Endothelial cell of umbilical vein (primary cell): ENCODE measurements at regions not wholly inside any gene's neighbourhood (a gene's known extent, or its start where the extent isn't known, plus 50 kb on each side); places are given as distances from the start of the nearest gene placed in this dataset.

ENCODE experiments used
- BruUV-seq: library from RNA; stranded (reverse); fragments of 400-500 nt; replicated peaks from 2 replicates; lab custom pipeline; 2021; lab: Mats Ljungman, UMichigan
- CTCF ChIA-PET: fragments of 300-600, 350-600 bp; sonication (Branson Sonifier 250); formaldehyde crosslinking; loops from one replicate; lab custom pipeline; 2021; ENCODE audit warnings: antibody characterized with exemption, inconsistent platforms; lab: Charles Lee
- POLR2A ChIA-PET: fragments of 300-600, 350-600 bp; sonication (Branson Sonifier 250); formaldehyde crosslinking; loops from one replicate; lab custom pipeline; 2021; ENCODE audit warnings: antibody characterized with exemption, inconsistent platforms; lab: Charles Lee
- DNase-seq: peaks from one replicate; pipeline ENCODE4 v3.0.0-alpha.2; 2011; ENCODE audit warnings: low read depth, low spot score
- FAIRE-seq: peaks from 2 replicates; lab custom pipeline; 2011; peaks lifted over from hg19 to GRCh38; lab: Jason Lieb, UNC
- H2AFZ ChIP-seq: 2 replicates; pipeline ENCODE4 v1.6.0; 2012; ENCODE audit warnings: low read depth, low read length, control low read depth, inconsistent platforms
- H3K27ac ChIP-seq: 2 replicates; pipeline ENCODE4 v1.5.1; 2011; ENCODE audit warnings: low read depth, mild to moderate bottlenecking, control low read depth, low read length, moderate library complexity; ENCODE audit not compliant: insufficient read depth
- H3K27me3 ChIP-seq, 2 experiments: 2 replicates each; pipeline versions ENCODE4 v1.6.0 to v1.6.1; 2011; ENCODE audit warnings: low read length in 2 of 2, mixed read lengths in 1 of 2; ENCODE audit not compliant: control insufficient read depth in 2 of 2, insufficient read depth in 2 of 2
- H3K36me3 ChIP-seq, 2 experiments: 2 replicates in 1 of 2; 3 replicates in 1 of 2; pipeline ENCODE4 v1.5.1; 2011; ENCODE audit warnings: low read length in 2 of 2, mild to moderate bottlenecking in 1 of 2, moderate library complexity in 1 of 2; ENCODE audit not compliant: control insufficient read depth in 2 of 2, insufficient read depth in 2 of 2; ENCODE audit errors: extremely low read depth in 1 of 2
- H3K4me1 ChIP-seq: 3 replicates; pipeline ENCODE4 v1.5.1; 2011; ENCODE audit warnings: mild to moderate bottlenecking, low read length; ENCODE audit not compliant: control insufficient read depth, insufficient read depth; ENCODE audit errors: extremely low read depth
- H3K4me2 ChIP-seq: 2 replicates; pipeline ENCODE4 v1.6.1; 2011; ENCODE audit warnings: low read length, control low read depth, mixed read lengths; ENCODE audit not compliant: insufficient read depth
- H3K4me3 ChIP-seq, 3 experiments: fragments of 200-600 bp in 1 of 3; sonication (generic), shearing (Covaris generic) in 1 of 3; replicated peaks in 1 of 3; 2 replicates each; pipeline ENCODE4 v1.5.1; 2011 to 2016; ENCODE audit warnings: control low read depth in 3 of 3, low read length in 3 of 3, mild to moderate bottlenecking in 2 of 3, inconsistent platforms in 1 of 3, low read depth in 1 of 3, moderate library complexity in 1 of 3; ENCODE audit not compliant: insufficient read depth in 1 of 3
- H3K79me2 ChIP-seq: 2 replicates; pipeline ENCODE4 v1.6.0; 2012; ENCODE audit warnings: low read length, inconsistent platforms; ENCODE audit not compliant: control insufficient read depth, insufficient read depth
- H3K9ac ChIP-seq: replicated peaks from 2 replicates; pipeline ENCODE3; 2011; ENCODE audit warnings: low read length, control low read depth; ENCODE audit not compliant: insufficient read depth; ENCODE audit errors: extremely low read depth
- H3K9me1 ChIP-seq: replicated peaks from 3 replicates; pipeline ENCODE4 v1.6.0; 2011; ENCODE audit warnings: mild to moderate bottlenecking, low read length; ENCODE audit not compliant: control insufficient read depth, insufficient read depth; ENCODE audit errors: extremely low read depth
- H3K9me3 ChIP-seq: replicated peaks from 2 replicates; pipeline ENCODE4 v1.5.1; 2012; ENCODE audit warnings: low read length, inconsistent platforms; ENCODE audit not compliant: control insufficient read depth, insufficient read depth
- H4K20me1 ChIP-seq: replicated peaks from 2 replicates; pipeline ENCODE3; 2011; ENCODE audit warnings: mild to moderate bottlenecking, low read length; ENCODE audit not compliant: control insufficient read depth, insufficient read depth; ENCODE audit errors: extremely low read depth
- EZH2 ChIP-seq: IDR thresholded peaks from 2 replicates; pipeline ENCODE4 v1.6.1; 2012; ENCODE audit warnings: borderline replicate concordance, low read depth, mild to moderate bottlenecking, moderate library complexity, low read length, inconsistent platforms; ENCODE audit not compliant: severe bottlenecking
- FOS ChIP-seq: IDR thresholded peaks from 2 replicates; pipeline ENCODE4 v1.6.1; 2011; ENCODE audit warnings: mild to moderate bottlenecking, low read length, moderate library complexity, borderline replicate concordance; ENCODE audit not compliant: insufficient read depth
- GATA2 ChIP-seq: IDR thresholded peaks from 2 replicates; pipeline ENCODE4 v1.7.0; 2011; ENCODE audit warnings: low read depth, mild to moderate bottlenecking, moderate library complexity, mixed read lengths, low read length; ENCODE audit not compliant: insufficient read length, insufficient read depth
- JUN ChIP-seq: IDR thresholded peaks from 2 replicates; pipeline ENCODE4 v1.6.1; 2011; ENCODE audit warnings: borderline replicate concordance, low read depth; ENCODE audit not compliant: insufficient read length, insufficient read depth
- MYC ChIP-seq: IDR thresholded peaks from one replicate; pipeline ENCODE4 v1.6.1; 2011; ENCODE audit warnings: mild to moderate bottlenecking, low read depth, low read length
- POLR2A ChIP-seq: IDR thresholded peaks from 2 replicates; pipeline ENCODE4 v1.6.1; 2012; ENCODE audit warnings: low read depth, mild to moderate bottlenecking, control low read depth, low read length
- POLR2AphosphoS5 ChIP-seq: IDR thresholded peaks from 2 replicates; pipeline ENCODE4 v1.6.1; 2012; ENCODE audit warnings: low read depth, mild to moderate bottlenecking, control low read depth, low read length, moderate library complexity; ENCODE audit not compliant: insufficient read depth
- dilution Hi-C: fragments of 300-500 bp; cut with MboI; formaldehyde crosslinking; loops from one replicate; pipeline ENCODE4 v1.15.0; 2019; ENCODE audit warnings: low sequenced_read_pairs; ENCODE audit not compliant: extremely low pct_ligation_motif_present
- intact Hi-C: fragments of 100-400 bp; cut with micrococcal nuclease; formaldehyde crosslinking; loops from one replicate; pipeline ENCODE4 v1.10.0; 2022
- TF ChIP-seq, protein P1 (sequence below): IDR thresholded peaks from 2 replicates; pipeline ENCODE4 v1.6.1; 2011; ENCODE audit not compliant: insufficient read depth, insufficient read length
- TF ChIP-seq, protein P2 (sequence below), 2 donors: IDR thresholded peaks; 1 replicate in 1 of 2; 2 replicates in 1 of 2; pipeline ENCODE4 v1.5.1; 2011; ENCODE audit warnings: low read length in 2 of 2, mild to moderate bottlenecking in 2 of 2, moderate library complexity in 2 of 2, control low read depth in 1 of 2, inconsistent platforms in 1 of 2, low read depth in 1 of 2; ENCODE audit not compliant: insufficient read depth in 1 of 2; ENCODE audit errors: extremely low read depth in 1 of 2

DNA sequence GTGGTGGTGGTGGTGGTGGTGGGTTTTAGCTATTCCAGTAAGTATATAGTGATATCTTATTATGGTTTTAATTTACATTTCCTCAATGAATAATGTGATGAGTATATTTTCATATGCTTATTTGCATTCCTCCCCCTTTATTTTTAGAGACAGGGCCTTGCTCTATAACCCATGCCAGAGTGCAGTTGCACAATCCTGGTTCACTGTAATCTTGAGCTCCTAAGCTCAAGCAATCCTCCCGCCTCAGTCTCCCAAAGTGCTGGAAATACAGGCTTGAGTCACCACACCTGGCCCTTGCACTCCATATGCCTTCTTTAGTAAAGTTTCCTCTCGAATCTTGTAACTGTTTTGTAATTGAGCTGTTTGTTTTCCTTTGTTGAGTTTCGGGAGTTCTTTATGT is 577.7 kb upstream of the AUTS2 start:
- no peak overlapping the region for H3K4me3 ChIP-seq
- TF ChIP-seq GATA2 (no peak), EZH2 (no peak), FOS (no peak), JUN (no peak), MYC (no peak), POLR2AphosphoS5 (no peak), POLR2A (no peak)
- TF ChIP-seq, protein P1, sequence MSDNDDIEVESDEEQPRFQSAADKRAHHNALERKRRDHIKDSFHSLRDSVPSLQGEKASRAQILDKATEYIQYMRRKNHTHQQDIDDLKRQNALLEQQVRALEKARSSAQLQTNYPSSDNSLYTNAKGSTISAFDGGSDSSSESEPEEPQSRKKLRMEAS = no peak
- TF ChIP-seq, protein P2, sequence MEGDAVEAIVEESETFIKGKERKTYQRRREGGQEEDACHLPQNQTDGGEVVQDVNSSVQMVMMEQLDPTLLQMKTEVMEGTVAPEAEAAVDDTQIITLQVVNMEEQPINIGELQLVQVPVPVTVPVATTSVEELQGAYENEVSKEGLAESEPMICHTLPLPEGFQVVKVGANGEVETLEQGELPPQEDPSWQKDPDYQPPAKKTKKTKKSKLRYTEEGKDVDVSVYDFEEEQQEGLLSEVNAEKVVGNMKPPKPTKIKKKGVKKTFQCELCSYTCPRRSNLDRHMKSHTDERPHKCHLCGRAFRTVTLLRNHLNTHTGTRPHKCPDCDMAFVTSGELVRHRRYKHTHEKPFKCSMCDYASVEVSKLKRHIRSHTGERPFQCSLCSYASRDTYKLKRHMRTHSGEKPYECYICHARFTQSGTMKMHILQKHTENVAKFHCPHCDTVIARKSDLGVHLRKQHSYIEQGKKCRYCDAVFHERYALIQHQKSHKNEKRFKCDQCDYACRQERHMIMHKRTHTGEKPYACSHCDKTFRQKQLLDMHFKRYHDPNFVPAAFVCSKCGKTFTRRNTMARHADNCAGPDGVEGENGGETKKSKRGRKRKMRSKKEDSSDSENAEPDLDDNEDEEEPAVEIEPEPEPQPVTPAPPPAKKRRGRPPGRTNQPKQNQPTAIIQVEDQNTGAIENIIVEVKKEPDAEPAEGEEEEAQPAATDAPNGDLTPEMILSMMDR (IDR thresholded peaks at IDR 0.05; ENCODE audit: extremely low read depth in 1 of 2, insufficient read depth in 1 of 2, low read depth in 1 of 2, low read length in 2 of 2) = no peak
- no peaks in the 10 kb centered on the region for H3K4me1 ChIP-seq
- H3K9me1 ChIP-seq = no peaks in the 10 kb centered on the region
- H3K36me3 ChIP-seq = no peaks in the 10 kb centered on the region
- H4K20me1 ChIP-seq = no peaks in the 10 kb centered on the region
- intact Hi-C loops (no loop called here), dilution Hi-C loops (no loop called here)
- peaks cover 2% of the 10 kb centered on the region for H3K9me3 ChIP-seq
- H3K27me3 ChIP-seq = no peaks in the 10 kb centered on the region
- FAIRE-seq (no peak), DNase-seq (no peak)
- POLR2A ChIA-PET = no interaction called here
- H3K4me2 ChIP-seq = no peak overlapping the region
- H2AFZ ChIP-seq = no peak overlapping the region
- no peaks in the 10 kb centered on the region for H3K79me2 ChIP-seq
- CTCF ChIA-PET = no interaction called here
- no peak overlapping the region for H3K9ac ChIP-seq
- H3K27ac ChIP-seq = no peak overlapping the region
- no TSS peak for BruUV-seq
